Fibroblast of lung (primary cell): ENCODE measurements at regions not wholly inside any gene's neighbourhood (a gene's known extent, or its start where the extent isn't known, plus 50 kb on each side); places are given as distances from the start of the nearest gene placed in this dataset.

Experiments used
- DNase-seq, 2 donors: peaks; one replicate each; pipeline versions ENCODE4 v3.0.0 to v3.0.0-alpha.2; 2010; ENCODE audit warnings: low read depth in 2 of 2
- H2AFZ ChIP-seq: 2 replicates; pipeline ENCODE4 v1.5.1; 2012; ENCODE audit warnings: low read length, control low read depth, inconsistent platforms
- H3K27ac ChIP-seq: 2 replicates; pipeline ENCODE4 v1.5.1; 2011; ENCODE audit warnings: low read length, control low read depth; ENCODE audit not compliant: insufficient read depth
- H3K27me3 ChIP-seq: 2 replicates; pipeline ENCODE4 v1.5.1; 2011; ENCODE audit warnings: mild to moderate bottlenecking, low read length; ENCODE audit not compliant: control insufficient read depth, insufficient read depth
- H3K36me3 ChIP-seq: 2 replicates; pipeline ENCODE4 v1.5.1; 2011; ENCODE audit warnings: low read length; ENCODE audit not compliant: control insufficient read depth, insufficient read depth
- H3K4me1 ChIP-seq: 2 replicates; pipeline ENCODE4 v1.5.1; 2011; ENCODE audit warnings: low read length; ENCODE audit not compliant: control insufficient read depth, insufficient read depth; ENCODE audit errors: extremely low read depth
- H3K4me2 ChIP-seq: 2 replicates; pipeline ENCODE4 v1.5.1; 2011; ENCODE audit warnings: low read length, control low read depth; ENCODE audit not compliant: insufficient read depth; ENCODE audit errors: extremely low read depth
- H3K4me3 ChIP-seq, 4 experiments: fragments of 200-600 bp in 1 of 4; sonication (generic) in 1 of 4; replicated peaks in 1 of 4; 2 replicates each; pipeline ENCODE4 v1.5.1; 2011 to 2016; ENCODE audit warnings: low read length in 4 of 4, low read depth in 3 of 4, mild to moderate bottlenecking in 3 of 4, control low read depth in 2 of 4, inconsistent platforms in 1 of 4, mixed read lengths in 1 of 4; ENCODE audit not compliant: insufficient read depth in 1 of 4; ENCODE audit errors: control extremely low read depth in 1 of 4
- H3K79me2 ChIP-seq: 2 replicates; pipeline ENCODE4 v1.5.1; 2012; ENCODE audit warnings: mild to moderate bottlenecking, low read length, inconsistent platforms; ENCODE audit not compliant: control insufficient read depth, insufficient read depth
- H3K9ac ChIP-seq: 2 replicates; pipeline ENCODE4 v1.5.1; 2011; ENCODE audit warnings: mild to moderate bottlenecking, low read length, control low read depth; ENCODE audit not compliant: insufficient read depth
- H3K9me3 ChIP-seq: 2 replicates; pipeline ENCODE4 v1.5.1; 2012; ENCODE audit warnings: low read depth, low read length; ENCODE audit not compliant: control insufficient read depth, insufficient read depth
- H4K20me1 ChIP-seq: 2 replicates; pipeline ENCODE4 v1.5.1; 2011; ENCODE audit warnings: low read length; ENCODE audit not compliant: control insufficient read depth, insufficient read depth; ENCODE audit errors: extremely low read depth
- CTCF ChIP-seq, 2 donors: IDR thresholded peaks in 1 of 2; conservative IDR thresholded peaks in 1 of 2; 1 replicate in 1 of 2; 2 replicates in 1 of 2; pipeline ENCODE4 v1.5.1; 2011 to 2012; ENCODE audit warnings: low read length in 2 of 2, control low read depth in 1 of 2, inconsistent platforms in 1 of 2, low read depth in 1 of 2, mild to moderate bottlenecking in 1 of 2
- EZH2 ChIP-seq: IDR thresholded peaks from 2 replicates; pipeline ENCODE4 v1.5.1; 2012; ENCODE audit warnings: low read length, control low read depth, mild to moderate bottlenecking; ENCODE audit errors: missing control alignments

- Histone ChIP-seq H3K36me3 (no peaks in the 10 kb centered on the region), H3K4me2 (no peak overlapping the region), H3K9me3 (no peaks in the 10 kb centered on the region), H3K4me1 (no peaks in the 10 kb centered on the region), H3K27ac (no peak overlapping the region), H3K4me3 (no peak overlapping the region), H2AFZ (no peak overlapping the region), H4K20me1 (no peaks in the 10 kb centered on the region), H3K79me2 (no peaks in the 10 kb centered on the region), H3K27me3 (no peaks in the 10 kb centered on the region), H3K9ac (no peak overlapping the region)
- DNase-seq: no peak
- no peak for TF ChIP-seq EZH2
- no peak for TF ChIP-seq CTCF (conservative IDR thresholded peaks at IDR 0.05 in 1 of 2, IDR thresholded peaks at IDR 0.05 in 1 of 2; ENCODE audit: low read depth in 1 of 2, low read length in 2 of 2)
These were observed 274.9 kb upstream of the PITX2 start for GRCh38 chr4:110897784-110898183.

GRCh38 chr4:110898290-110898689 is 275.4 kb upstream of the PITX2 start:
- H4K20me1 ChIP-seq: no peaks in the 10 kb centered on the region
- H3K9ac ChIP-seq: no peak overlapping the region
- TF ChIP-seq CTCF (conservative IDR thresholded peaks at IDR 0.05 in 1 of 2, IDR thresholded peaks at IDR 0.05 in 1 of 2; ENCODE audit: low read depth in 1 of 2, low read length in 2 of 2) (no peak), EZH2 (no peak)
- H2AFZ ChIP-seq: no peak overlapping the region
- no peak overlapping the region for H3K4me2 ChIP-seq
- H3K9me3 ChIP-seq: no peaks in the 10 kb centered on the region
- H3K36me3 ChIP-seq: no peaks in the 10 kb centered on the region
- H3K79me2 ChIP-seq: no peaks in the 10 kb centered on the region
- no peak overlapping the region for H3K27ac ChIP-seq
- no peak for DNase-seq
- H3K4me1 ChIP-seq: no peaks in the 10 kb centered on the region
- H3K27me3 ChIP-seq: no peaks in the 10 kb centered on the region
- H3K4me3 ChIP-seq: no peak overlapping the region

GRCh38 chr4:110900213-110900769 is 277.4 kb upstream of the PITX2 start:
- H3K9me3 ChIP-seq: no peaks in the 10 kb centered on the region
- H3K9ac ChIP-seq: no peak overlapping the region
- no peaks in the 10 kb centered on the region for H3K27me3 ChIP-seq
- no peaks in the 10 kb centered on the region for H3K36me3 ChIP-seq
- peak in 1 of 2 donors; percentile 21 for DNase-seq
- H3K4me1 ChIP-seq: no peaks in the 10 kb centered on the region
- no peak overlapping the region for H3K4me2 ChIP-seq
- no peaks in the 10 kb centered on the region for H3K79me2 ChIP-seq
- no peak overlapping the region for H3K27ac ChIP-seq
- H4K20me1 ChIP-seq: no peaks in the 10 kb centered on the region
- TF ChIP-seq EZH2: no peak
- TF ChIP-seq CTCF (conservative IDR thresholded peaks at IDR 0.05 in 1 of 2, IDR thresholded peaks at IDR 0.05 in 1 of 2; ENCODE audit: low read depth in 1 of 2, low read length in 2 of 2): no peak
- no peak overlapping the region for H3K4me3 ChIP-seq
- no peak overlapping the region for H2AFZ ChIP-seq
